Uterus (tissue), 3 donors: ENCODE measurements at regions not wholly inside any gene's neighbourhood (a gene's known extent, or its start where the extent isn't known, plus 50 kb on each side); places are given as distances from the start of the nearest gene placed in this dataset.

ENCODE experiments used
- DNase-seq, 2 donors: peaks; one replicate each; pipeline ENCODE4 v3.0.0-alpha.2; 2019 to 2020
- H3K27ac ChIP-seq, 2 donors: fragments of 200-600 bp; sonication (generic); 1 replicate in 1 of 2; 2 replicates in 1 of 2; pipeline ENCODE4 v1.5.1; 2016 to 2018
- H3K27me3 ChIP-seq, 2 donors: fragments of 200-600 bp; sonication (generic); one replicate each; pipeline ENCODE4 v1.5.1; 2018 to 2019; ENCODE audit warnings: control low read depth in 1 of 2
- H3K36me3 ChIP-seq, 2 donors: fragments of 200-600 bp; sonication (generic); one replicate each; pipeline ENCODE4 v1.5.1; 2019; ENCODE audit warnings: control low read depth in 1 of 2
- H3K4me1 ChIP-seq, 2 donors: fragments of 200-600 bp; sonication (generic); one replicate each; pipeline ENCODE4 v1.5.1; 2018 to 2019; ENCODE audit warnings: control low read depth in 1 of 2
- H3K4me3 ChIP-seq, 2 donors: fragments of 200-600 bp; sonication (generic); 1 replicate in 1 of 2; 2 replicates in 1 of 2; pipeline ENCODE4 v1.5.1; 2018 to 2019; ENCODE audit warnings: mild to moderate bottlenecking in 1 of 2
- H3K9me3 ChIP-seq, 2 donors: fragments of 200-600 bp; sonication (generic); one replicate each; pipeline ENCODE4 v1.5.1; 2019; ENCODE audit warnings: control low read depth in 1 of 2
- CTCF ChIP-seq, 4 experiments: fragments of 200-600 bp in 2 of 4; fragments of 450-650 bp in 2 of 4; sonication (generic) in 2 of 4; IDR thresholded peaks; one replicate each; pipeline ENCODE4 v1.5.1; 2016 to 2019; ENCODE audit warnings: antibody characterized with exemption in 4 of 4, mild to moderate bottlenecking in 2 of 4, moderate library complexity in 1 of 4
- POLR2A ChIP-seq, 2 donors: fragments of 450-650 bp; IDR thresholded peaks; one replicate each; pipeline ENCODE4 v1.6.1; 2016; ENCODE audit warnings: antibody characterized with exemption in 2 of 2, mild to moderate bottlenecking in 1 of 2, moderate library complexity in 1 of 2
- intact Hi-C: fragments of 100-400 bp; cut with DNase I; formaldehyde crosslinking; loops from one replicate; pipeline ENCODE4 v1.15.1; 2023; ENCODE audit warnings: low total_unique reads
- donor health status: DM: yes; HTN: yes; CAD: no.

GRCh38 chr4:104549736-104550135, 55.0 kb upstream of the CXXC4 start:
- TF ChIP-seq POLR2A (IDR thresholded peaks at IDR 0.05) (no peak), CTCF (IDR thresholded peaks at IDR 0.05) (no peak)
- H3K4me1 ChIP-seq, result no peaks in the 10 kb centered on the region
- H3K36me3 ChIP-seq, result no peaks in the 10 kb centered on the region
- H3K27ac ChIP-seq, result no peak overlapping the region
- H3K27me3 ChIP-seq, result peaks cover 0 to 3% of the 10 kb centered on the region in 2 donors
- no peaks in the 10 kb centered on the region for H3K9me3 ChIP-seq
- intact Hi-C loops, result no loop called here
- DNase-seq, result no peak
- no peak overlapping the region for H3K4me3 ChIP-seq

GRCh38 chr4:104559502-104559901, 64.8 kb upstream of the CXXC4 start:
- Histone ChIP-seq H3K36me3 (no peaks in the 10 kb centered on the region), H3K4me1 (no peaks in the 10 kb centered on the region), H3K9me3 (no peaks in the 10 kb centered on the region), H3K27me3 (no peaks in the 10 kb centered on the region), H3K27ac (no peak overlapping the region), H3K4me3 (no peak overlapping the region)
- TF ChIP-seq CTCF (IDR thresholded peaks at IDR 0.05), result no peak
- no peak for TF ChIP-seq POLR2A (IDR thresholded peaks at IDR 0.05)
- intact Hi-C loops, result no loop called here
- DNase-seq, result no peak

GRCh38 chr4:104571341-104571740, 76.6 kb upstream of the CXXC4 start:
- Histone ChIP-seq H3K4me1 (no peaks in the 10 kb centered on the region), H3K36me3 (no peaks in the 10 kb centered on the region), H3K9me3 (no peaks in the 10 kb centered on the region), H3K27ac (no peak overlapping the region), H3K27me3 (no peaks in the 10 kb centered on the region), H3K4me3 (no peak overlapping the region)
- DNase-seq, result no peak
- intact Hi-C loops, result no loop called here
- TF ChIP-seq CTCF (IDR thresholded peaks at IDR 0.05) (no peak), POLR2A (IDR thresholded peaks at IDR 0.05) (no peak)

GRCh38 chr4:104574371-104574770, 79.7 kb upstream of the CXXC4 start:
- no peak for DNase-seq
- H3K27me3 ChIP-seq, result no peaks in the 10 kb centered on the region
- TF ChIP-seq CTCF (IDR thresholded peaks at IDR 0.05) (no peak), POLR2A (IDR thresholded peaks at IDR 0.05) (no peak)
- H3K4me1 ChIP-seq, result no peaks in the 10 kb centered on the region
- intact Hi-C loops, result no loop called here
- no peak overlapping the region for H3K27ac ChIP-seq
- no peaks in the 10 kb centered on the region for H3K36me3 ChIP-seq
- no peaks in the 10 kb centered on the region for H3K9me3 ChIP-seq
- H3K4me3 ChIP-seq, result no peak overlapping the region

- DNase-seq, result no peak
- Histone ChIP-seq H3K4me3 (no peak overlapping the region), H3K36me3 (no peaks in the 10 kb centered on the region), H3K27ac (no peak overlapping the region), H3K9me3 (no peaks in the 10 kb centered on the region), H3K27me3 (no peaks in the 10 kb centered on the region), H3K4me1 (no peaks in the 10 kb centered on the region)
- TF ChIP-seq POLR2A (IDR thresholded peaks at IDR 0.05) (no peak), CTCF (IDR thresholded peaks at IDR 0.05) (no peak)
- intact Hi-C loops, result no loop called here
These were observed 80.6 kb upstream of the CXXC4 start for GRCh38 chr4:104575278-104575677.
